Fibroblast of mammary gland (primary cell): ENCODE measurements at regions not wholly inside any gene's neighbourhood (a gene's known extent, or its start where the extent isn't known, plus 50 kb on each side); places are given as distances from the start of the nearest gene placed in this dataset.

ENCODE experiments used
- DNase-seq: peaks from one replicate; pipeline ENCODE4 v3.0.0-alpha.2; 2010; ENCODE audit warnings: low read depth
- H3K4me3 ChIP-seq: 2 replicates; pipeline ENCODE4 v1.5.1; 2011; ENCODE audit warnings: low read depth, mild to moderate bottlenecking, low read length, moderate library complexity; ENCODE audit not compliant: control insufficient read depth
- CTCF ChIP-seq: conservative IDR thresholded peaks from 2 replicates; pipeline ENCODE4 v1.5.1; 2011; ENCODE audit warnings: low read depth, low read length, inconsistent platforms; ENCODE audit not compliant: control insufficient read depth, insufficient read depth

GRCh38 chr6:119895626-119896025 lies 546.1 kb upstream of the MAN1A1 start:
- DNase-seq: no peak
- TF ChIP-seq CTCF: no peak
- H3K4me3 ChIP-seq: no peak overlapping the region

- DNase-seq: no peak
- no peak overlapping the region for H3K4me3 ChIP-seq
- no peak for TF ChIP-seq CTCF
Measured at GRCh38 chr6:119894811-119895210, 545.2 kb upstream of the MAN1A1 start.

- no peak for TF ChIP-seq CTCF
- H3K4me3 ChIP-seq: no peak overlapping the region
- DNase-seq: no peak
Measured at GRCh38 chr6:119891644-119892043, 542.1 kb upstream of the MAN1A1 start.

- no peak for DNase-seq
- TF ChIP-seq CTCF: no peak
- no peak overlapping the region for H3K4me3 ChIP-seq
Measured at GRCh38 chr6:119891206-119891605, 541.6 kb upstream of the MAN1A1 start.

- no peak for TF ChIP-seq CTCF
- DNase-seq: no peak
- no peak overlapping the region for H3K4me3 ChIP-seq
Measured at GRCh38 chr6:119890470-119890869, 540.9 kb upstream of the MAN1A1 start.

- no peak overlapping the region for H3K4me3 ChIP-seq
- no peak for TF ChIP-seq CTCF
- DNase-seq: no peak
Measured at GRCh38 chr6:119887666-119888065, 538.1 kb upstream of the MAN1A1 start.

- DNase-seq: peak; percentile 59
- H3K4me3 ChIP-seq: no peak overlapping the region
- no peak for TF ChIP-seq CTCF
Measured at GRCh38 chr6:119881416-119881815, 531.9 kb upstream of the MAN1A1 start.
